Activated CD4-positive, alpha-beta T cell treated with anti-CD3 and anti-CD28 coated beads for 36 hours (primary cell): ENCODE measurements at regions not wholly inside any gene's neighbourhood (a gene's known extent, or its start where the extent isn't known, plus 50 kb on each side); places are given as distances from the start of the nearest gene placed in this dataset.
"Not testable (repeated sequence)": the region's sequence is repeated elsewhere in the genome, so short reads cannot be mapped to it uniquely, and the experiment has no call there.

ENCODE experiments used
- ATAC-seq: fragments of 200-7000 bp; cut with Tn5 transposase; one replicate; pipeline ENCODE4 v1.10.0; 2021; ENCODE audit warnings: mild to moderate bottlenecking, moderate library complexity
- CTCF ChIA-PET: fragments of 350-600 bp; sonication (Branson Sonifier 250); formaldehyde crosslinking; loops from one replicate; lab custom pipeline; 2021; ENCODE audit warnings: antibody characterized with exemption; lab: Charles Lee
- POLR2A ChIA-PET: fragments of 350-600 bp; sonication (Branson Sonifier 250); formaldehyde crosslinking; loops from one replicate; lab custom pipeline; 2021; ENCODE audit warnings: antibody characterized with exemption, inconsistent platforms; lab: Charles Lee
- DNase-seq: peaks from one replicate; pipeline ENCODE4 v3.0.0-alpha.2; 2020
- H3K27ac Mint-ChIP-seq: one replicate; pipeline ENCODE4 v1.8.0; 2021; ENCODE audit warnings: mixed read lengths
- H3K27me3 Mint-ChIP-seq: one replicate; pipeline ENCODE4 v1.8.0; 2021; ENCODE audit warnings: mixed read lengths
- H3K36me3 Mint-ChIP-seq: one replicate; pipeline ENCODE4 v1.8.0; 2021; ENCODE audit warnings: low read depth, mixed read lengths
- H3K4me1 Mint-ChIP-seq: one replicate; pipeline ENCODE4 v1.8.0; 2021; ENCODE audit warnings: mixed read lengths
- H3K4me3 Mint-ChIP-seq: one replicate; pipeline ENCODE4 v1.8.0; 2021; ENCODE audit warnings: mild to moderate bottlenecking, moderate library complexity, mixed read lengths
- H3K9me3 Mint-ChIP-seq: one replicate; pipeline ENCODE4 v1.8.0; 2021; ENCODE audit warnings: low read depth, mixed read lengths
- intact Hi-C, 2 experiments: fragments of 100-400 bp; cut with DNase I in 1 of 2; cut with micrococcal nuclease in 1 of 2; formaldehyde crosslinking; loops; one replicate each; pipeline versions ENCODE4 v1.14.2 to v1.15.1; 2022 to 2024; cut with DNase I, micrococcal nuclease

GRCh38 chr9:15032860-15033259, 122.6 kb upstream of the FREM1 start:
- Mint-ChIP-seq H3K27me3 (peaks cover 8% of the 10 kb centered on the region), H3K4me1 (no peaks in the 10 kb centered on the region), H3K27ac (no peak overlapping the region), H3K4me3 (no peak overlapping the region), H3K9me3 (no peaks in the 10 kb centered on the region), H3K36me3 (no peaks in the 10 kb centered on the region)
- ChIA-PET CTCF (interaction anchor here (0.5 kb wide), 1 partner anchor 186 kb away, joined by 3 read pairs; no protein-coding TSS in a partner anchor), POLR2A (no interaction called here)
- ATAC-seq (no peak), DNase-seq (no peak)
- intact Hi-C loops = no loop called here

DNA sequence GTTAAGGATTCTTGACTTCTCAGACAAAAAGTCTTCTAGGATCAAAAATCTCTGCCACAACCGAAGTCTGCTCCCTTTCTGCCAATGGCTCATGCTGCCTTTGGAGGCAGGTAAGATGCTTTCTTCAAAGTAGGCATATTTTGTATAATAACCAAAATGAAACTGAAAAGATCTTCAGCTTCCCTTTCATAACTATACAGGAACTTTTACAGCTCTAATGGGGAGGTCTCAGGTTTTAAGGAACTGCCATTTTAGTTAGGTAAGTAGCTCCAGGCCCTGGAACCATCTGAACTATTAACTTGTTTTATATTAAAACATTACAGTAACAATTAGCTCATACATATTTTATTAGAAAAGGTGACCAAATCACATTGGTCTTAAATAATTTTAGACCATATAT, 110.9 kb upstream of the FREM1 start:
- no peak for ATAC-seq
- intact Hi-C loops = no loop called here
- Mint-ChIP-seq H3K4me3 (no peak overlapping the region), H3K27me3 (peaks cover 9% of the 10 kb centered on the region), H3K4me1 (no peaks in the 10 kb centered on the region), H3K36me3 (no peaks in the 10 kb centered on the region), H3K27ac (no peak overlapping the region), H3K9me3 (peaks cover 3% of the 10 kb centered on the region)
- CTCF ChIA-PET = interaction anchor here (1.0 kb wide), 1 partner anchor 80 kb away, joined by 3 read pairs; no protein-coding TSS in a partner anchor
- POLR2A ChIA-PET = no interaction called here
- DNase-seq = no peak

DNA sequence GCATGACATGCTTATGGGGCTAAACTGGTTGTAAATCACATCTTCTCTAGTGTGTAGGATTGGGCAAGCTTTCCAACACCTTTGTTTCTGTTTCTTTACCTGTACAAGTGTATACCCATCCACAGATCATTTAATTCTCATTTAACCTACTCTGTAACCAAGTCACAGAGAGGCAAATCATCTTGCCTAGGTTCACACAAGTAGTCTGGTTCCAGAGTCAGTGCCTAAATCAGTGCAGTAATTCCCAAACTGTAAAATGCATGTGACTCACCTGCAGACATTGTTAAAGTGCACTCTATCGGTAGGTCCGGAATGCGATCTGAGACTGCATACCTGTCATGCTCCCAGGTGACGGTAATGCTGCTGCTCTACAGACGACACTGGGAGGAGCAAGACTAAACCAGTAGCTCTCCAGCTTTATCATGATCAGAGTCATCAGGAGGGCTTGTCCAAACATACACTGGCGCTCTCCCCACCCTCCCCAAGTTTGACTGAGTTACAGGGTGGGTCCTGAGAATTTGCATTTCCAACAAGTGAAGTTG, 107.9 kb upstream of the FREM1 start:
- H3K4me1 Mint-ChIP-seq = no peaks in the 10 kb centered on the region
- POLR2A ChIA-PET = no interaction called here
- CTCF ChIA-PET = no interaction called here
- ATAC-seq = no peak
- peaks cover 4% of the 10 kb centered on the region for H3K27me3 Mint-ChIP-seq
- H3K4me3 Mint-ChIP-seq = no peak overlapping the region
- no peaks in the 10 kb centered on the region for H3K36me3 Mint-ChIP-seq
- no peaks in the 10 kb centered on the region for H3K9me3 Mint-ChIP-seq
- no peak overlapping the region for H3K27ac Mint-ChIP-seq
- no peak for DNase-seq
- intact Hi-C loops = no loop called here

- no peaks in the 10 kb centered on the region for H3K27me3 Mint-ChIP-seq
- H3K4me3 Mint-ChIP-seq = no peak overlapping the region
- H3K36me3 Mint-ChIP-seq = no peaks in the 10 kb centered on the region
- intact Hi-C loops = no loop called here
- ChIA-PET POLR2A (no interaction called here), CTCF (no interaction called here)
- ATAC-seq (no peak), DNase-seq (no peak)
- no peaks in the 10 kb centered on the region for H3K4me1 Mint-ChIP-seq
- H3K9me3 Mint-ChIP-seq = no peaks in the 10 kb centered on the region
- no peak overlapping the region for H3K27ac Mint-ChIP-seq
Measured at GRCh38 chr9:15010581-15010980, 100.4 kb upstream of the FREM1 start.

GRCh38 chr9:15007698-15008097, 97.5 kb upstream of the FREM1 start:
- Mint-ChIP-seq H3K27me3 (no peaks in the 10 kb centered on the region), H3K4me3 (no peak overlapping the region), H3K4me1 (no peaks in the 10 kb centered on the region), H3K9me3 (no peaks in the 10 kb centered on the region), H3K36me3 (no peaks in the 10 kb centered on the region), H3K27ac (no peak overlapping the region)
- CTCF ChIA-PET = interaction anchor here (0.6 kb wide), 1 partner anchor 135 kb away, joined by 3 read pairs; no protein-coding TSS in a partner anchor
- intact Hi-C loops = no loop called here
- no peak for DNase-seq
- no peak for ATAC-seq
- POLR2A ChIA-PET = no interaction called here

DNA sequence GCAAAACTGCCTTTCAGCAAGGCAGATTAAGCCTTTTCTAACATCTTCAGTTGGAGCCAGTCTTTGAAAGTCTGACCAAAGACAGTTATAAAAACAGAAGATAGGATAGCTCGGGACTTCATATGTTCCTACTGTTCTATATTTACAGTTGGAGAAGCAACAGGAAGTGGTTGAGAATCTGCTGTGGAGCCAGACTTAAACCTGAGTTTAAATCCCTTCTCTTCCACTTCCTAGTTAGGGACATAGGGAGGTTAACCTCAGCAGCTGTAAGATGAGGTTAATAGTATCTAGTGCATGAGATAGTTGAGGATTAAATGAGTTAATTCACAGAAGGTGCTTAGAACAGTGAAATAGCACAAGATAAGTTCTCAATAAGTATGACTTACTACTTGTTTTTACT, 84.5 kb upstream of the FREM1 start:
- Mint-ChIP-seq H3K27me3 (peaks cover 12% of the 10 kb centered on the region), H3K9me3 (peaks cover 2% of the 10 kb centered on the region), H3K4me1 (peaks cover 23% of the 10 kb centered on the region), H3K36me3 (no peaks in the 10 kb centered on the region), H3K27ac (no peak overlapping the region), H3K4me3 (no peak overlapping the region)
- intact Hi-C loops = loop anchor here in 1 of 2 experiments (10.0 kb wide), 1 partner anchor 140 kb away; no protein-coding TSS in a partner anchor
- DNase-seq (no peak), ATAC-seq (no peak)
- ChIA-PET POLR2A (no interaction called here), CTCF (no interaction called here)

DNA sequence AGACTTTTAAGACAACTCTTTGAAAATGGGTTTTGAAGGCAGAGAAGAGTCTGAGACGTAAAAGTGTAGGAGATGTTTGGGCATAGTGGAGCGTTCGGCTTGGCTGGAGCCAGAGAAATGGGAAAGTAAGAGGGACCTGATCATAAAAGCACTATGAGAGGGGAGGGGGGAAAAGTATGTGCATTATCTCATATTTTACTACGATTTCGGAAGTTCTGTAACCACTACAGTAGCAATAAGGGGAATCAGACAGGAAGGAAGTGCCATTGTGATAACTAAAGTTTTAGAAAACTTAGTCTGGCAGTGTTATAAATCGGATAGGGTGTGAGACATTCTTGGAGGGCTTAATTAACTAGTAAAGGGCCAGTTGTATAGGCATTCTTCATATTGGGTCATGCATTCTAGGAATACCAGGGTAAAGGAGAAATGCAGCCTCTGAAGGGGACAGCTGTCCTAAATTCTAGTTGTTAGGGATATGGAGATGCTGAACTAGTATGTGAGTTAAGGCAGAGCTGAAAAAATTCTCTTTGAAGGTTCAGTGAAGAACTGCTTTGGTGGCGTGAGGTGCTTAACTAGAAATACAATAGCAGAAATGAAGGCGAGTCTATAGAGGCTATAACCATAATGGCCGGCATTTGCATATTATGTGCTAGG, 83.8 kb upstream of the FREM1 start:
- intact Hi-C loops = loop anchor here in 1 of 2 experiments (10.0 kb wide), 1 partner anchor 141 kb away; no protein-coding TSS in a partner anchor
- H3K4me1 Mint-ChIP-seq = peaks cover 23% of the 10 kb centered on the region
- peak overlapping the region; percentile 29 for H3K27ac Mint-ChIP-seq
- DNase-seq (no peak), ATAC-seq (peak; percentile 30)
- POLR2A ChIA-PET = no interaction called here
- no peaks in the 10 kb centered on the region for H3K36me3 Mint-ChIP-seq
- H3K9me3 Mint-ChIP-seq = peaks cover 2% of the 10 kb centered on the region
- peaks cover 9% of the 10 kb centered on the region for H3K27me3 Mint-ChIP-seq
- H3K4me3 Mint-ChIP-seq = peak overlapping the region; percentile 60
- CTCF ChIA-PET = no interaction called here

GRCh38 chr9:14993061-14993800, 83.0 kb upstream of the FREM1 start:
- CTCF ChIA-PET = no interaction called here

DNA sequence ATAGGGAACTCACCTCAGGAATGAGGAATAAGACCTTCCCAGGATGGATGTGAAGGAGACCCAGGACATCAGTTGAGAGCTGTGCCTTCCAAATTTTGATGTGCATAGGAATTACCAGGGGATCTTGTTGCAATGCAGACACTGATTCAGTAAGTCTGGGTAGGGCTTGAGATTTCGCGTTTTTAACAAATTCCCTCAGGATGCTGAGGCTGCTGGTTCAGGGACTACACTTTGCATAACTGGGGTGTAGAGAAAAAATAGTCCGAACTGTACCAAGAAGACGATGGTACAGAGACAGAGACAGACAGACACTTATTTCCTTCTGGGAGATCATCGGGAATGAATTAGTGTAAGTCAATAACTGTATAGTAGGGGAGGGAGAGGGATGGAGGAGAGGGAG, 82.3 kb upstream of the FREM1 start:
- DNase-seq (no peak), ATAC-seq (no peak)
- Mint-ChIP-seq H3K9me3 (peaks cover 2% of the 10 kb centered on the region), H3K4me1 (peaks cover 23% of the 10 kb centered on the region), H3K36me3 (no peaks in the 10 kb centered on the region), H3K27me3 (peaks cover 11% of the 10 kb centered on the region), H3K27ac (no peak overlapping the region), H3K4me3 (peak overlapping the region; percentile 60)
- ChIA-PET POLR2A (no interaction called here), CTCF (no interaction called here)
- intact Hi-C loops = loop anchor here in 1 of 2 experiments (10.0 kb wide), 1 partner anchor 142 kb away; no protein-coding TSS in a partner anchor

More at GRCh38 chr9:14993061-14993800, 83.0 kb upstream of the FREM1 start:
- H3K27me3 Mint-ChIP-seq = peaks cover 11% of the 10 kb centered on the region
- peaks cover 23% of the 10 kb centered on the region for H3K4me1 Mint-ChIP-seq
- POLR2A ChIA-PET = no interaction called here
- DNase-seq = peak; percentile 69
- peak overlapping the region; percentile 60 for H3K4me3 Mint-ChIP-seq
- peak; percentile 83 for ATAC-seq
- intact Hi-C loops = loop anchor here in 1 of 2 experiments (10.0 kb wide), 1 partner anchor 142 kb away; no protein-coding TSS in a partner anchor
- H3K36me3 Mint-ChIP-seq = no peaks in the 10 kb centered on the region
- peak overlapping the region; percentile 29 for H3K27ac Mint-ChIP-seq
- H3K9me3 Mint-ChIP-seq = peaks cover 2% of the 10 kb centered on the region

DNA sequence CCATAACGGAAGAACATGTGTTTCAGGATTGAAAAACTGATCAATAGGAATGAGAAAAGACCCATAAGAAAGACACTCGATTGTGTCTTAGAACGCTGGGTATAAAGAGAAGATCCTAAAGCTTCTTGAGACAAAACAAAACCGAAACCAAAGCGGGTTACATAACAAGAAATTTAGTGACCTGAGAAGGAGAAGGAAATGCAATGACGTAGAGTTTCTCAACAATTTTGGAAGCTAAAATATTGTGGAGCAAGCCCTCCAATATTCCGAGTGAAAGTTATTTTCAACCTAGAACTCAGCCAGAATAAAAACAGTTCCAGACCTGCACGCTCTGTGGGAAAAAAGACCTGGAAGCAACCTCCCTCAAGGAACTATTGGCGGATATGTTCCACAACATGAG, 81.9 kb upstream of the FREM1 start:
- peaks cover 11% of the 10 kb centered on the region for H3K27me3 Mint-ChIP-seq
- peaks cover 23% of the 10 kb centered on the region for H3K4me1 Mint-ChIP-seq
- ChIA-PET POLR2A (no interaction called here), CTCF (no interaction called here)
- intact Hi-C loops = loop anchor here in 1 of 2 experiments (10.0 kb wide), 1 partner anchor 143 kb away; no protein-coding TSS in a partner anchor
- ATAC-seq (no peak), DNase-seq (no peak)
- peaks cover 2% of the 10 kb centered on the region for H3K9me3 Mint-ChIP-seq
- no peaks in the 10 kb centered on the region for H3K36me3 Mint-ChIP-seq
- no peak overlapping the region for H3K27ac Mint-ChIP-seq
- peak overlapping the region; percentile 60 for H3K4me3 Mint-ChIP-seq

- H3K4me3 Mint-ChIP-seq, H3K36me3 Mint-ChIP-seq, ATAC-seq, POLR2A ChIA-PET, H3K9me3 Mint-ChIP-seq, H3K27ac Mint-ChIP-seq, CTCF ChIA-PET, DNase-seq: not testable (repeated sequence)
- Mint-ChIP-seq H3K27me3 (peaks cover 11% of the 10 kb centered on the region), H3K4me1 (peaks cover 23% of the 10 kb centered on the region)
- intact Hi-C loops = loop anchor here in 1 of 2 experiments (10.0 kb wide), 1 partner anchor 144 kb away; no protein-coding TSS in a partner anchor
Measured at GRCh38 chr9:14990647-14991046, 80.4 kb upstream of the FREM1 start.
